Endodermal cell (in vitro differentiated cells): ENCODE measurements at regions not wholly inside any gene's neighbourhood (a gene's known extent, or its start where the extent isn't known, plus 50 kb on each side); places are given as distances from the start of the nearest gene placed in this dataset.

Experiments
- DNase-seq: peaks from one replicate; pipeline ENCODE4 v3.0.0-alpha.2; 2017
- H3K27ac ChIP-seq: 2 replicates; pipeline ENCODE4 v1.5.1; 2013; ENCODE audit warnings: mild to moderate bottlenecking, low read depth, low read length, moderate library complexity
- H3K27me3 ChIP-seq: 2 replicates; pipeline ENCODE4 v1.6.1; 2013; ENCODE audit warnings: mild to moderate bottlenecking, low read length, moderate library complexity; ENCODE audit not compliant: insufficient read depth, control insufficient read depth, poor library complexity, severe bottlenecking
- H3K36me3 ChIP-seq: 2 replicates; pipeline ENCODE4 v1.7.0; 2013; ENCODE audit warnings: mild to moderate bottlenecking, low read length, moderate library complexity; ENCODE audit not compliant: control insufficient read depth, insufficient read depth
- H3K4me1 ChIP-seq: one replicate; pipeline ENCODE4 v1.7.0; 2013; ENCODE audit warnings: low read length; ENCODE audit not compliant: control insufficient read depth, insufficient read depth
- H3K4me3 ChIP-seq: 2 replicates; pipeline ENCODE4 v1.5.1; 2013; ENCODE audit warnings: mild to moderate bottlenecking, low read length, moderate library complexity
- H3K9ac ChIP-seq: 2 replicates; pipeline ENCODE4 v1.6.1; 2013; ENCODE audit warnings: mild to moderate bottlenecking, low read length, moderate library complexity; ENCODE audit not compliant: poor library complexity, severe bottlenecking; ENCODE audit errors: extremely low read depth
- H3K9me3 ChIP-seq: 2 replicates; pipeline ENCODE4 v1.6.1; 2013; ENCODE audit warnings: mild to moderate bottlenecking, low read length, moderate library complexity; ENCODE audit not compliant: control insufficient read depth
- H3K27ac Mint-ChIP-seq: 2 replicates; pipeline ENCODE4 v1.8.0; 2020; ENCODE audit warnings: mixed read lengths
- H3K27me3 Mint-ChIP-seq: 2 replicates; pipeline ENCODE4 v1.8.0; 2021; ENCODE audit warnings: mild to moderate bottlenecking, mixed read lengths; ENCODE audit not compliant: insufficient read depth
- H3K36me3 Mint-ChIP-seq: 2 replicates; pipeline ENCODE4 v1.8.0; 2020; ENCODE audit warnings: low read depth, mixed read lengths
- H3K4me1 Mint-ChIP-seq: 2 replicates; pipeline ENCODE4 v1.8.0; 2020; ENCODE audit warnings: mixed read lengths
- H3K4me3 Mint-ChIP-seq: 2 replicates; pipeline ENCODE4 v1.8.0; 2020; ENCODE audit warnings: mild to moderate bottlenecking, moderate library complexity, mixed read lengths
- H3K9me3 Mint-ChIP-seq: 2 replicates; pipeline ENCODE4 v1.8.0; 2020; ENCODE audit warnings: mild to moderate bottlenecking, mixed read lengths
- CTCF ChIP-seq: fragments of 200-600 bp; sonication (generic); conservative IDR thresholded peaks from 2 replicates; pipeline ENCODE4 v1.5.0; 2021; ENCODE audit warnings: antibody characterized with exemption, mild to moderate bottlenecking
- WGBS, 2 experiments: methylation state at CpG; one replicate each; pipeline versions ENCODE4 v1.1.5 to v1.1.7; 2013; ENCODE audit warnings: missing lambda C conversion rate in 2 of 2, mixed read lengths in 1 of 2; ENCODE audit not compliant: insufficient coverage in 1 of 2, insufficient read length in 1 of 2; 5-methylcytosine and 5-hydroxymethylcytosine counted together

- H3K4me1 Mint-ChIP-seq = peaks cover 35% of the 10 kb centered on the region
- H3K4me3 ChIP-seq = no peak overlapping the region
- no peak for DNase-seq
- H3K4me3 Mint-ChIP-seq = no peak overlapping the region
- H3K27ac ChIP-seq = no peak overlapping the region
- TF ChIP-seq CTCF = no peak
- no peaks in the 10 kb centered on the region for H3K27me3 ChIP-seq
- peaks cover 1% of the 10 kb centered on the region for H3K4me1 ChIP-seq
- peaks cover 4% of the 10 kb centered on the region for H3K9me3 ChIP-seq
- peaks cover 2% of the 10 kb centered on the region for H3K36me3 Mint-ChIP-seq
- H3K27ac Mint-ChIP-seq = no peak overlapping the region
- peaks cover 2% of the 10 kb centered on the region for H3K27me3 Mint-ChIP-seq
- H3K9ac ChIP-seq = no peak overlapping the region
- no peaks in the 10 kb centered on the region for H3K36me3 ChIP-seq
- H3K9me3 Mint-ChIP-seq = peaks cover 2% of the 10 kb centered on the region
- WGBS, 2 experiments = 82 to 96% methylated on average over 4 to 7 of the region's 7 CpGs
Observed at GRCh38 chr2:234550056-234550455, 53.2 kb upstream of the ARL4C start.

- peak; percentile 84 for DNase-seq
- H3K27me3 Mint-ChIP-seq = peaks cover 4% of the 10 kb centered on the region
- no peaks in the 10 kb centered on the region for H3K9me3 Mint-ChIP-seq
- no peak overlapping the region for H3K4me3 Mint-ChIP-seq
- WGBS, 2 experiments = 61% methylated on average over 7 to 15 of the region's 15 CpGs
- H3K9me3 ChIP-seq = no peaks in the 10 kb centered on the region
- no peaks in the 10 kb centered on the region for H3K36me3 Mint-ChIP-seq
- no peak overlapping the region for H3K4me3 ChIP-seq
- H3K27me3 ChIP-seq = no peaks in the 10 kb centered on the region
- no peak for TF ChIP-seq CTCF
- peak overlapping the region; percentile 67 for H3K27ac ChIP-seq
- peaks cover 2% of the 10 kb centered on the region for H3K4me1 ChIP-seq
- no peaks in the 10 kb centered on the region for H3K36me3 ChIP-seq
- no peak overlapping the region for H3K27ac Mint-ChIP-seq
- H3K9ac ChIP-seq = no peak overlapping the region
- peaks cover 34% of the 10 kb centered on the region for H3K4me1 Mint-ChIP-seq
Observed at GRCh38 chr2:234548695-234549420, 52.0 kb upstream of the ARL4C start.

GRCh38 chr2:234546770-234547169 is 49.9 kb upstream of the ARL4C start:
- no peak for TF ChIP-seq CTCF
- Histone ChIP-seq H3K36me3 (no peaks in the 10 kb centered on the region), H3K4me3 (no peak overlapping the region), H3K9ac (no peak overlapping the region), H3K27me3 (no peaks in the 10 kb centered on the region), H3K27ac (no peak overlapping the region), H3K9me3 (no peaks in the 10 kb centered on the region), H3K4me1 (peaks cover 2% of the 10 kb centered on the region)
- H3K9me3 Mint-ChIP-seq = no peaks in the 10 kb centered on the region
- H3K27ac Mint-ChIP-seq = peak overlapping the region; percentile 5
- WGBS, 2 experiments = 91 to 100% methylated on average over 2 to 3 of the region's 3 CpGs
- H3K4me3 Mint-ChIP-seq = no peak overlapping the region
- peaks cover 34% of the 10 kb centered on the region for H3K4me1 Mint-ChIP-seq
- peaks cover 8% of the 10 kb centered on the region for H3K27me3 Mint-ChIP-seq
- DNase-seq = no peak
- no peaks in the 10 kb centered on the region for H3K36me3 Mint-ChIP-seq
